ENCODE measurements at regions not wholly inside any gene's neighbourhood (a gene's known extent, or its start where the extent isn't known, plus 50 kb on each side); places are given as distances from the start of the nearest gene placed in this dataset.
"Not testable (repeated sequence)": the region's sequence is repeated elsewhere in the genome, so short reads cannot be mapped to it uniquely, and the experiment has no call there.

GRCh38 chr3:102722317-102722716 lies 287.5 kb downstream of the ZPLD1 start:
- Histone ChIP-seq H3K9me3 (ENCODE audit: control insufficient read depth, low read length) (no peaks in the 10 kb centered on the region), H3K4me3 (ENCODE audit: extremely low read depth, insufficient read depth, low read length, poor library complexity, severe bottlenecking) (no peak overlapping the region), H3K27ac (ENCODE audit: low read depth, low read length, severe bottlenecking) (no peak overlapping the region), H3K36me3 (ENCODE audit: control insufficient read depth, insufficient read depth, low read length) (no peaks in the 10 kb centered on the region), H3K4me1 (ENCODE audit: control insufficient read depth, insufficient read depth, low read length, poor library complexity, severe bottlenecking) (no peaks in the 10 kb centered on the region)
- WGBS, 2 experiments (ENCODE audit: insufficient coverage in 2 of 2), result 67 to 78% methylated on average over 1 of the region's 2 CpGs

GRCh38 chr3:102727340-102727739 lies 292.5 kb downstream of the ZPLD1 start:
- Histone ChIP-seq H3K4me3 (ENCODE audit: extremely low read depth, insufficient read depth, low read length, poor library complexity, severe bottlenecking) (no peak overlapping the region), H3K9me3 (ENCODE audit: control insufficient read depth, low read length) (no peaks in the 10 kb centered on the region), H3K27ac (ENCODE audit: low read depth, low read length, severe bottlenecking) (no peak overlapping the region), H3K36me3 (ENCODE audit: control insufficient read depth, insufficient read depth, low read length) (no peaks in the 10 kb centered on the region), H3K4me1 (ENCODE audit: control insufficient read depth, insufficient read depth, low read length, poor library complexity, severe bottlenecking) (no peaks in the 10 kb centered on the region)
- 78% methylated on average over 1 of the region's 2 CpGs; no CpG with 5 or more reads in 1 of the 2 experiments for WGBS, 2 experiments (ENCODE audit: insufficient coverage in 2 of 2)

GRCh38 chr3:102732581-102732980 lies 297.8 kb downstream of the ZPLD1 start:
- not testable (repeated sequence) for H3K36me3 ChIP-seq (ENCODE audit: control insufficient read depth, insufficient read depth, low read length); H3K4me3 ChIP-seq (ENCODE audit: extremely low read depth, insufficient read depth, low read length, poor library complexity, severe bottlenecking); H3K9me3 ChIP-seq (ENCODE audit: control insufficient read depth, low read length)

GRCh38 chr3:102733791-102734563 lies 299.2 kb downstream of the ZPLD1 start:
- no peaks in the 10 kb centered on the region for H3K4me1 ChIP-seq (ENCODE audit: control insufficient read depth, insufficient read depth, low read length, poor library complexity, severe bottlenecking)
- no peak overlapping the region for H3K27ac ChIP-seq (ENCODE audit: low read depth, low read length, severe bottlenecking)
- no peaks in the 10 kb centered on the region for H3K9me3 ChIP-seq (ENCODE audit: control insufficient read depth, low read length)
- no peaks in the 10 kb centered on the region for H3K36me3 ChIP-seq (ENCODE audit: control insufficient read depth, insufficient read depth, low read length)
- WGBS, 2 experiments (ENCODE audit: insufficient coverage in 2 of 2), result 91 to 92% methylated on average over 1 to 2 of the region's 5 CpGs
- no peak overlapping the region for H3K4me3 ChIP-seq (ENCODE audit: extremely low read depth, insufficient read depth, low read length, poor library complexity, severe bottlenecking)

More at GRCh38 chr3:102732581-102732980, 297.8 kb downstream of the ZPLD1 start:
- not testable (repeated sequence) for H3K4me1 ChIP-seq (ENCODE audit: control insufficient read depth, insufficient read depth, low read length, poor library complexity, severe bottlenecking); H3K27ac ChIP-seq (ENCODE audit: low read depth, low read length, severe bottlenecking)
- 99 to 100% methylated on average over 7 of the region's 12 CpGs for WGBS, 2 experiments (ENCODE audit: insufficient coverage in 2 of 2)

- H3K4me1 ChIP-seq (ENCODE audit: control insufficient read depth, insufficient read depth, low read length, poor library complexity, severe bottlenecking), result no peaks in the 10 kb centered on the region
- H3K9me3 ChIP-seq (ENCODE audit: control insufficient read depth, low read length), result no peaks in the 10 kb centered on the region
- WGBS, 2 experiments (ENCODE audit: insufficient coverage in 2 of 2), result no CpG with 5 or more reads among the region's 1 CpG
- no peaks in the 10 kb centered on the region for H3K36me3 ChIP-seq (ENCODE audit: control insufficient read depth, insufficient read depth, low read length)
- no peak overlapping the region for H3K4me3 ChIP-seq (ENCODE audit: extremely low read depth, insufficient read depth, low read length, poor library complexity, severe bottlenecking)
- H3K27ac ChIP-seq (ENCODE audit: low read depth, low read length, severe bottlenecking), result no peak overlapping the region
These were observed 300.5 kb downstream of the ZPLD1 start for GRCh38 chr3:102735311-102735710.

GRCh38 chr3:102736288-102736974 lies 301.6 kb downstream of the ZPLD1 start:
- WGBS, 2 experiments (ENCODE audit: insufficient coverage in 2 of 2), result 90 to 94% methylated on average over 6 to 7 of the region's 8 CpGs
- Histone ChIP-seq H3K27ac (ENCODE audit: low read depth, low read length, severe bottlenecking) (no peak overlapping the region), H3K4me1 (ENCODE audit: control insufficient read depth, insufficient read depth, low read length, poor library complexity, severe bottlenecking) (no peaks in the 10 kb centered on the region), H3K9me3 (ENCODE audit: control insufficient read depth, low read length) (no peaks in the 10 kb centered on the region), H3K36me3 (ENCODE audit: control insufficient read depth, insufficient read depth, low read length) (no peaks in the 10 kb centered on the region), H3K4me3 (ENCODE audit: extremely low read depth, insufficient read depth, low read length, poor library complexity, severe bottlenecking) (no peak overlapping the region)

GRCh38 chr3:102736975-102737304 lies 302.1 kb downstream of the ZPLD1 start:
- Histone ChIP-seq H3K36me3 (ENCODE audit: control insufficient read depth, insufficient read depth, low read length) (no peaks in the 10 kb centered on the region), H3K9me3 (ENCODE audit: control insufficient read depth, low read length) (no peaks in the 10 kb centered on the region), H3K27ac (ENCODE audit: low read depth, low read length, severe bottlenecking) (no peak overlapping the region), H3K4me3 (ENCODE audit: extremely low read depth, insufficient read depth, low read length, poor library complexity, severe bottlenecking) (no peak overlapping the region), H3K4me1 (ENCODE audit: control insufficient read depth, insufficient read depth, low read length, poor library complexity, severe bottlenecking) (no peaks in the 10 kb centered on the region)
- 70 to 75% methylated on average over 2 of the region's 2 CpGs for WGBS, 2 experiments (ENCODE audit: insufficient coverage in 2 of 2)

GRCh38 chr3:102737353-102737752 lies 302.5 kb downstream of the ZPLD1 start:
- no peaks in the 10 kb centered on the region for H3K9me3 ChIP-seq (ENCODE audit: control insufficient read depth, low read length)
- 95 to 100% methylated on average over 3 of the region's 3 CpGs for WGBS, 2 experiments (ENCODE audit: insufficient coverage in 2 of 2)
- no peak overlapping the region for H3K4me3 ChIP-seq (ENCODE audit: extremely low read depth, insufficient read depth, low read length, poor library complexity, severe bottlenecking)
- H3K27ac ChIP-seq (ENCODE audit: low read depth, low read length, severe bottlenecking), result no peak overlapping the region
- no peaks in the 10 kb centered on the region for H3K36me3 ChIP-seq (ENCODE audit: control insufficient read depth, insufficient read depth, low read length)
- H3K4me1 ChIP-seq (ENCODE audit: control insufficient read depth, insufficient read depth, low read length, poor library complexity, severe bottlenecking), result no peaks in the 10 kb centered on the region

- Histone ChIP-seq H3K4me3 (ENCODE audit: extremely low read depth, insufficient read depth, low read length, poor library complexity, severe bottlenecking) (no peak overlapping the region), H3K9me3 (ENCODE audit: control insufficient read depth, low read length) (no peaks in the 10 kb centered on the region), H3K36me3 (ENCODE audit: control insufficient read depth, insufficient read depth, low read length) (no peaks in the 10 kb centered on the region), H3K4me1 (ENCODE audit: control insufficient read depth, insufficient read depth, low read length, poor library complexity, severe bottlenecking) (no peaks in the 10 kb centered on the region), H3K27ac (ENCODE audit: low read depth, low read length, severe bottlenecking) (no peak overlapping the region)
- 76 to 92% methylated on average over 3 to 6 of the region's 6 CpGs for WGBS, 2 experiments (ENCODE audit: insufficient coverage in 2 of 2)
These were observed 306.3 kb downstream of the ZPLD1 start for GRCh38 chr3:102741105-102741504.

GRCh38 chr3:102741694-102742093 lies 306.9 kb downstream of the ZPLD1 start:
- no peaks in the 10 kb centered on the region for H3K9me3 ChIP-seq (ENCODE audit: control insufficient read depth, low read length)
- no peaks in the 10 kb centered on the region for H3K4me1 ChIP-seq (ENCODE audit: control insufficient read depth, insufficient read depth, low read length, poor library complexity, severe bottlenecking)
- no peaks in the 10 kb centered on the region for H3K36me3 ChIP-seq (ENCODE audit: control insufficient read depth, insufficient read depth, low read length)
- H3K4me3 ChIP-seq (ENCODE audit: extremely low read depth, insufficient read depth, low read length, poor library complexity, severe bottlenecking), result no peak overlapping the region
- 89 to 92% methylated on average over 4 to 6 of the region's 6 CpGs for WGBS, 2 experiments (ENCODE audit: insufficient coverage in 2 of 2)
- no peak overlapping the region for H3K27ac ChIP-seq (ENCODE audit: low read depth, low read length, severe bottlenecking)

- H3K9me3 ChIP-seq (ENCODE audit: control insufficient read depth, low read length), result no peaks in the 10 kb centered on the region
- WGBS, 2 experiments (ENCODE audit: insufficient coverage in 2 of 2), result no CpG with 5 or more reads among the region's 4 CpGs
- H3K36me3 ChIP-seq (ENCODE audit: control insufficient read depth, insufficient read depth, low read length), result no peaks in the 10 kb centered on the region
- H3K27ac ChIP-seq (ENCODE audit: low read depth, low read length, severe bottlenecking), result no peak overlapping the region
- H3K4me1 ChIP-seq (ENCODE audit: control insufficient read depth, insufficient read depth, low read length, poor library complexity, severe bottlenecking), result no peaks in the 10 kb centered on the region
- H3K4me3 ChIP-seq (ENCODE audit: extremely low read depth, insufficient read depth, low read length, poor library complexity, severe bottlenecking), result no peak overlapping the region
These were observed 311.1 kb downstream of the ZPLD1 start for GRCh38 chr3:102745881-102746280.
